ENCODE measurements at regions not wholly inside any gene's neighbourhood (a gene's known extent, or its start where the extent isn't known, plus 50 kb on each side); places are given as distances from the start of the nearest gene placed in this dataset.

- DNase-seq (ENCODE audit: low read depth in 2 of 2), result no peak
Measured at GRCh38 chr10:65482848-65483247, 1443.0 kb upstream of the LRRTM3 start.

- no peak for DNase-seq (ENCODE audit: low read depth in 2 of 2)
Measured at GRCh38 chr10:65491799-65492198, 1434.0 kb upstream of the LRRTM3 start.

- DNase-seq (ENCODE audit: low read depth in 2 of 2), result no peak
Measured at GRCh38 chr10:65496541-65496940, 1429.3 kb upstream of the LRRTM3 start.

GRCh38 chr10:65497837-65498236, 1428.0 kb upstream of the LRRTM3 start:
- no peak for DNase-seq (ENCODE audit: low read depth in 2 of 2)

GRCh38 chr10:65500716-65501115, 1425.1 kb upstream of the LRRTM3 start:
- no peak for DNase-seq (ENCODE audit: low read depth in 2 of 2)

- DNase-seq (ENCODE audit: low read depth in 2 of 2), result no peak
Measured at GRCh38 chr10:65501259-65501658, 1424.6 kb upstream of the LRRTM3 start.

GRCh38 chr10:65518379-65518778, 1407.5 kb upstream of the LRRTM3 start:
- no peak for DNase-seq (ENCODE audit: low read depth in 2 of 2)

GRCh38 chr10:65528986-65529385, 1396.8 kb upstream of the LRRTM3 start:
- DNase-seq (ENCODE audit: low read depth in 2 of 2), result no peak

GRCh38 chr10:65531545-65531944, 1394.3 kb upstream of the LRRTM3 start:
- DNase-seq (ENCODE audit: low read depth in 2 of 2), result no peak

- no peak for DNase-seq (ENCODE audit: low read depth in 2 of 2)
Measured at GRCh38 chr10:65534771-65535170, 1391.1 kb upstream of the LRRTM3 start.

- DNase-seq (ENCODE audit: low read depth in 2 of 2), result no peak
Measured at GRCh38 chr10:65544756-65545155, 1381.1 kb upstream of the LRRTM3 start.

GRCh38 chr10:65548001-65548400, 1377.8 kb upstream of the LRRTM3 start:
- no peak for DNase-seq (ENCODE audit: low read depth in 2 of 2)

GRCh38 chr10:65550761-65551160, 1375.1 kb upstream of the LRRTM3 start:
- no peak for DNase-seq (ENCODE audit: low read depth in 2 of 2)

GRCh38 chr10:65555192-65555591, 1370.6 kb upstream of the LRRTM3 start:
- no peak for DNase-seq (ENCODE audit: low read depth in 2 of 2)

GRCh38 chr10:65556006-65556405, 1369.8 kb upstream of the LRRTM3 start:
- DNase-seq (ENCODE audit: low read depth in 2 of 2), result no peak

- no peak for DNase-seq (ENCODE audit: low read depth in 2 of 2)
Measured at GRCh38 chr10:65559369-65559768, 1366.5 kb upstream of the LRRTM3 start.

- no peak for DNase-seq (ENCODE audit: low read depth in 2 of 2)
Measured at GRCh38 chr10:65565246-65565645, 1360.6 kb upstream of the LRRTM3 start.

- no peak for DNase-seq (ENCODE audit: low read depth in 2 of 2)
Measured at GRCh38 chr10:65566906-65567305, 1358.9 kb upstream of the LRRTM3 start.

GRCh38 chr10:65570143-65571010, 1355.5 kb upstream of the LRRTM3 start:
- no peak for DNase-seq (ENCODE audit: low read depth in 2 of 2)

GRCh38 chr10:65571011-65571570, 1354.7 kb upstream of the LRRTM3 start:
- no peak for DNase-seq (ENCODE audit: low read depth in 2 of 2)

- no peak for DNase-seq (ENCODE audit: low read depth in 2 of 2)
Measured at GRCh38 chr10:65581426-65582026, 1344.3 kb upstream of the LRRTM3 start.

- DNase-seq (ENCODE audit: low read depth in 2 of 2), result no peak
Measured at GRCh38 chr10:65602182-65602865, 1323.5 kb upstream of the LRRTM3 start.
